HPDE6-E6E7 (cell line): ENCODE measurements at regions not wholly inside any gene's neighbourhood (a gene's known extent, or its start where the extent isn't known, plus 50 kb on each side); places are given as distances from the start of the nearest gene placed in this dataset.
"Not testable (repeated sequence)": the region's sequence is repeated elsewhere in the genome, so short reads cannot be mapped to it uniquely, and the experiment has no call there.

Source experiments
- DNase-seq: peaks from one replicate; pipeline ENCODE4 v3.0.0; 2011; ENCODE audit warnings: missing footprints; ENCODE audit errors: extremely low spot score

DNA sequence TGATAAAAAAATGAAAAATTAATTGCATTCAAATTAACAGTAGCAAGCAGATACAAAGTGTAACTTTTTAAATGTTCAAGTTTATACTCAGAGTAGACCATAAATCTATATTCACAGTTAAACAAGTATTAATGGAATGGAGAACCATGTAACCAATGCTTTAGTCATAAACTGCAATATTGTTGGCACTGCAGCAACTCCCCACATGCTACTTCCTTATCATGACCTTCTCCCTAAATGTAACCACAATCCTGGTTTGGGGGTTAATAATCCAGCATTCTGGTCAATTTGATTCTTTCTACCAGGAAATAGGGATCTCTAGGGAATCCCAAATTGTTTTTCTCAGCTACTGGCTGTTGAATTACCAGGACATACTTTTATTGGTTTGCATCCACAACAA, 223.9 kb upstream of the DCAF8L1 start:
- no peak for DNase-seq

DNA sequence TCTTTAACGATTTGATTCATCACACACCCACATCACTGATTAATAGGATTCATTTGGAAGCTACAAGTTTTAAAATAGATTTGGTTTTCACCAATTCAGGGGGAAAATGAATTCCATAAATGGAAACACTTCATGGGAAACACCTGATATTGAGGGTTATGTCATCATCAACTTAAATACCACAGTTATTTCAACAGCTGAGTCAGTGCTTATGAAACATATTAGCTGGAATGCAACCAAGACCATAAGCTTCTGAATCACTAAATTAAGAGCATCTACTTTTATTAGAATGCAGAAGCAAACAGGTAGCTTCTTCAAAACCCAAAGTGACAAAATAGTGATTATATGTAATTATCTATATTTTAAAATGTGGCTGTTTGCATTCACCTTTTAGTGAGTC, 207.8 kb upstream of the DCAF8L1 start:
- DNase-seq, result peak; percentile 46

DNA sequence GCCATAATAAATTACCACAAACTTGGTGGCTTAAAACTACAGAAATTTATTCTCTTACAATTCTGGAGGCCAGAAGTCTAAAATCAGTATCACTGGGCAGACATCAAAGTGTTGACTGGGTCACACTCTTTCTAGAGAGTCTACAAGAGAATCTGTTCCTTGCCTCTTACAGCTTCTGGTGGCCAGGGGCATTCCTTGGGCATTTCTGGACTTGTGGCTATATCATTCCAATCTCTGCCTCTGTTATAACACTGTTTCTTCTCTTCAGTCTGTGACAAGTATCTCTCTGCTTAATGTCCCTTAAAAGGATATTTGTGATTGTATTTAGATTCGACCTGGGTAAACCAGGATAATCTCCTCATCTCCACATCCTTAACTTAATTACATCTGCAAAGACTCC, 207.3 kb upstream of the DCAF8L1 start:
- no peak for DNase-seq

DNA sequence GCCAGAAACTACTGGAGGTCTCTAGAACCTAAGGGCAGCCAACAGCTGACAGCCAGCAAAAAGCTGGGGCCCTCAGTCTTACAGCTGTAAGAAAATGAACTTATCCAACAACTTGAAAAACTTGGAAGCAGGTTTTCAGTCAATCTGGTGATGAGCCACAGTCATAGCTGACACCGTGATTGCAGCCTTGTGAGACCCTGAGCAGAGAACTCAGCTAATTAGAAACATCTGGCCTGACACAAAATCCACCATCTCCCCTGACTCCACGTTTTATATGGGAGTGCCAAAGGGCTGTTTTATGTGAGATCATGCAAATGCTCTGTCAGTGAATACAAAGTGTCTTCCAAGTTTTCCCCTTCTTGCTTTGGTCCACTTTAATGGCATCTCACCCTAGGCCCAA, 198.8 kb upstream of the DCAF8L1 start:
- DNase-seq, result no peak

DNA sequence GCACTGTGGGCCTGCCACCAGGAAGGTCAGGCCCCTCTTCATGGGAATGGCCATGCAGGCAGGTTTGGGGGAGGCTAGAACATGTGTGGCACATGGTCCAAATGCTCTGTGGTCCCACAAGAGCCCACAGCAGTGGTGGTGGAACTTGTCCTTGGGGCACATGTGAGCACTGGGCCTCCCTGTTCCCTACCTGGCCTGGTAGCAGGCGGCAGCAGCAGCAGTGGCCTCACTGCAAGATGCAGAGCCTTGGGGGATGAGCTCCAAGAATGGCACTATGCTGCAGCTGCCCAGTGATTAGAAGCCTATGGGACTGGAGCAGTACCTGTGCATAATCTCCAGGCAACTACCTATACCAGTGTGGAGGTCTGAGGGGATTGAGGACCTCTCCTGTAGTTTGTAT, 197.0 kb upstream of the DCAF8L1 start:
- DNase-seq, result no peak

DNA sequence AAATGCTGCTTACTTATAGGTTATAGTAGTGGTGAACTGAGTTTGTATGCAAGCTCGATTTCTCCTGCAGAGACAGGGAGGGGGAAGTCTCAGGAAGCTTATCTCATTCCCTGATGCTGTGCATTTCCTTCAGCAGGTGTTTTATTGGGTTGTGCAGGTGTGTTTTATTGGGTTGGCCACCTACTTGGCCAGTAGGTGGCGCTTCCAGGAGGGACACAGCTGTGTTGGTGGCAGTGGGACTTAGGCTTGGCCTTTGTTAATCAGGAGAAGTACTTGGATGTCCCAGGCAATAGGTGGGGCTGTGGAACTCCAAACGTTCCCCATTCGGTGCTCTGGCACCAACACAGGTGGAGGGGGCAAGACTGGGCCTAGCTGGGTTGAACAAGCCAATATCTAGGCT, 196.0 kb upstream of the DCAF8L1 start:
- DNase-seq, result no peak

DNA sequence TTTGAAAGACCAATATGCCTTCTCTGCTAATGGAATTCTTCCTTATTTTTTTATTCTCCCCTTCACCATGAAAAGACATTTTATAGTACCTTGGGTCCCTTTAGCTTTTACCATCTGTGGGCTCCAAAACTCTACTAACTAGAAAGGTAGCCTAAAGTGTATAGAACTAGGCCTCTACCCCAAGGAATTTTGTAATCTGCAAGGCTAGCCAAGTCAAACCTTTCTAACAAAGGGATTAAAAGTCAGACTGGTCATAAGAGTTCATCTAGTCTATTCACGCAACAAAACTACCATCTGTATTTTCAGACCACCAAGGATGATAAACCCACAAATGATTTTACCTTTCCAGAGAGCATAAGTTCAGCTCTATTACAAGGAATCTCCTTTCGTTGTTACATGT, 189.5 kb upstream of the DCAF8L1 start:
- no peak for DNase-seq

GRCh38 chrX:28158019-28158777, 176.9 kb upstream of the DCAF8L1 start:
- no peak for DNase-seq

DNA sequence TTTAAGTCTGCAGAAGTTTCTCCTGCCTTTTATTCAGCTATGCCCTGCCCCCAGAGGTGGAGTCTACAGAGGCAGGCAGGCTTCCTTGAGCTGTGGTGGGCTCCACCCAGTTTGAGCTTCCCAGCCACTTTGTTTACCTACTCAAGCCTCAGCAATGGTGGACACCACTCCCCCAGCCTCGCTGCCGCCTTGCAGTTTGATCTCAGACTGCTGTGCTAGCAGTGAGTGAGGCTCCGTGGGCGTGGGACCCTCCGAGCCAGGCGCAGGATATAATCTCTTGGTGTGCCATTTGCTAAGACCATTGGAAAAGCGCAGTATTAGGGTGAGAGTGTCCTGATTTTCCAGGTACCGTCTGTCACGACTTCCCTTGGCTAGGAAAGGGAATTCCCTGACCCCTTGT, 171.0 kb upstream of the DCAF8L1 start:
- DNase-seq, result not testable (repeated sequence)

DNA sequence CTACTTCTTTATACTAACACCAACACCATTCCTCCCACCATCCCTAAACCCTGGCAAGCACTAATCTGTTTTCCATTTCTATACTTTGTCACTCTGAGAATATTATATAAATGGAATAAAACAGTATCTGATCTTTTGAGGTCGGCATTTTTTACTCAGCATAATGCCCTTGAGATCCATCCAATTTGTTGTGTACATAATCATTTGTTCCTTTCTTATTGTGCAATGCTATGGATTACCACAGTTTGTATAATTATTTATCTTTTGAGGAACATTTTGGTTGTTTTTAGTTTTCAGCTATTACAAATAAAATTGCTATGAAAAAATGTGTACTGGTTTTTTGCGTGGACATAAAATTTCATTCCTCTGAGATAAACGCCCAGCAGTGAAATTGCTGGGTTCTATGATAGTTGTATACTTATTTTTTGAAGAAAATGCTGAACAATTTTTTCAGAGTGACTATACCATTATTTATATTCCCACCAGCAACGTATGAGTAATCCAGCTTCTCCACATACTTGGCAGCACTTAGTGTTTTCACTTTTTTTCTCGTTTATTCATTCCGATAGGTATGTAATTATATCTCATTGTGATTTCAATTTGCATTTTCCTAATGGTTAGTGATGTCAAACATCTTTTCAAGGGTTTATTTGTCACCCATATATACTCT, 154.3 kb upstream of the DCAF8L1 start:
- DNase-seq, result no peak

DNA sequence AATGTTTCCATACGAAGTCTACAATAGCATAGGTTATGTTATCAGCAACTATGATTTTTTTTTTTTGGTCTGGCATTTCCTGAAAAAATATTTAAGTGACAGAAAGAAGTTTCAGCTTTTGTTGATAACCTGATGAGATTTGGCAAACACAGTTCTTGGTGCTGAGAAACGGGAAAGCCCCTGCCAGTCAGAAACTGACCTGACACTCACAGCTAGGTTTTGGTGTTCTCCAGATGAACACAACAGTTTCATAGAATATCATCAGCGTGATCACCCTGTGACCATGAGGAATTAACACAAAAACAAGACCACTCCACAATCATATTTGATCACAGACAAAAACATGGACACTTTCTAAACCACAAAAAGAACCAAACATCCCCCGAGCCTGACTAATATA, 152.5 kb upstream of the DCAF8L1 start:
- DNase-seq, result no peak

- no peak for DNase-seq
Observed at GRCh38 chrX:28127662-28128061, 146.4 kb upstream of the DCAF8L1 start.

GRCh38 chrX:28126886-28127285, 145.6 kb upstream of the DCAF8L1 start:
- no peak for DNase-seq

DNA sequence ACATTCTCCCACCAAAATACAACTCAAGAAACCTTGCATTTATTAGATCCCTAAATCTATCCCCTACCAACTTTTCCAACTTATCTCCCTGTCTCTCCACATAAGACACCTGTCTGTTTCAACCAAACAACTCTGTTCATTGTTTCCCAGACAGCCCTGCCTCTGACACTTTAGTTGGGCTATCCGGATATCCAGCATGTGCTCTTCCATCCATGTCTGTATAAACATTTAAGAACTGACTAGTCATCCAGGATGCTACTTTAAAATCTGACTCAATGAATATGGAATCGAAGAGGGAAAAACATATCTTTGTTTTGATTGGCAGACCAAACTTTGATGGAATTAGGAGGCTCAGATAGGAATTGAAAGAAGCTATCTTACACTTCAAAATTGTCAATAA, 143.2 kb upstream of the DCAF8L1 start:
- DNase-seq, result no peak

DNA sequence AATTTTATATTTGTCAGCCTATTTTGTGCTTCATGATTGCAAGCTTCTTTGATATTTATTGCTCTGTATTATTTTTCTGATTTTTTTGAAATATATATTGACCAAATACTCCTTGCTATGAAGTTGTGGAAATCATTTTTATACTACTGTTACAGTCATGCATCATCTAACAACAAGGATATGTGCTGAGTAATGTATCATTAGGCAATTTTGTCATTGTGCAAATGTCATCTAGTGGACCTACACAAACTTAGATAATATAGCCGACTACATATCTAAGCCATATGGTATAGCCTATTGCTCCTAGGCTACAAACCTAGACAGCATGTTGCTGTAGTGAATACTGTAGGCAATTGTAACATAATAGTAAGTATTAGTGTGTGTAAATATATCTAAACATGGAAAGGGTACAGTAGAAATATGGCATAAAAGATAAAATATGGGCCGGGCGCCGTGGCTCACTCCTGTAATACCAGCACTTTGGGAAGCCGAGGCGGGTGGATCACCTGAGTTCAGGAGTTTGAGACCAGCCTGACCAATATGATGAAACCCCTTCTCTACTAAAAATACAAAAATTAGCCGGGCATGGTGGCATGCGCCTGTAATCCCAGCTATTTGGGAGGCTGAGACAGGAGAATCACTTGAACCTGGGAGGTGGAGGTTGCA, 139.5 kb upstream of the DCAF8L1 start:
- DNase-seq, result not testable (repeated sequence)

DNA sequence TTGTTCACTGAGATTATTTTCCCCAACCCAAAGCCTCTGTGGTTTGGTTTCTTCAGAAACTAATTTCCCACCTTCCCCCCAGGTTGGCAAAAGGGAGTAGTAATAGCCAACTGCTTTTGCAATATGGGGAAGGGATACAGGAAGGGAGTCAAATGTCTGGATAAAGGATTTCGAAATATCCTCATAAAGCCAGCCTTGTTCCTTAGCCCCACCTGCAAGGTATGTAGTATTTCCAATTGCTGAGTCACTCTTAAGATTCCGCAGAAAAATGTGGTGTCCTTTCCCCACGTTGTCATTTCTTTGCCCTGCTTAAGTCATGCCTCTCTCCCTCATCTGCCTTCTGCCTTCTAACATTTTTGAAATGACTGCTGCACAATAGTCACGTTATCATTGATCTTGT, 138.8 kb upstream of the DCAF8L1 start:
- peak; percentile 4 for DNase-seq

DNA sequence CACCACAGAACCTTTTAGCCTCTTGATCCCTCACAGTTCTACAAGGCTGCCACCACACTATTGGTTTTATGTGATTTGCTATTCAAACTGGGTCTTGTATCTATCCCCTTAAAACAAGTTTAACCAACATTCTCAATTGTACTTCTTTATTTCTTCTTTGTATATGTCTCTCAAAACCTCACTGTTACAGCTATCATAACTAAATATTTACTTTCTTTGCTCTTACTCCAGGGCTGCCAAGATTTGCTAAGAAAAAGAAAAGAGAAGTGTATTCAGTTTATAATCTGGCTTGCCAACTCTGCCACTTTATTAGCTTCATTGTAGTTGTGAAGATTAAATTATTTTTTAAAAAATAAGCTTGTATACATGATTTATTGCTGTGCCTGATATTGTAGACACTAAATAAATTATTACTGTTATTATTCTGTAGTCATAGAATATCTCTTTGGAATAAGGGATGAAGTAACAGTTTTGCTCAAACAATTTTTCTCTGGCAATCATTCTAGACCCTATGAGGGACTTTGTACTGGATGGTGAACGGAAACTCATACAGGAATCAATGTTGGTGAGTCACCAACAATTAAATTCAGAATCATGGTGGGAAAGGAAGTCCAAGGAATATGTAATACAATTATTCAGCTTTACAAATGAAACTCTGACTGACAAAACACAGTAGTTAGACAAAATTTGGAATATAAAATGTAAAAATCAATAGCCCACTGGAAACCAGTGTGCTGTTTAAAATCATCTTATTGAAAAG, 127.1 kb upstream of the DCAF8L1 start:
- no peak for DNase-seq

- no peak for DNase-seq
Observed at GRCh38 chrX:28099166-28099565, 117.9 kb upstream of the DCAF8L1 start.

DNA sequence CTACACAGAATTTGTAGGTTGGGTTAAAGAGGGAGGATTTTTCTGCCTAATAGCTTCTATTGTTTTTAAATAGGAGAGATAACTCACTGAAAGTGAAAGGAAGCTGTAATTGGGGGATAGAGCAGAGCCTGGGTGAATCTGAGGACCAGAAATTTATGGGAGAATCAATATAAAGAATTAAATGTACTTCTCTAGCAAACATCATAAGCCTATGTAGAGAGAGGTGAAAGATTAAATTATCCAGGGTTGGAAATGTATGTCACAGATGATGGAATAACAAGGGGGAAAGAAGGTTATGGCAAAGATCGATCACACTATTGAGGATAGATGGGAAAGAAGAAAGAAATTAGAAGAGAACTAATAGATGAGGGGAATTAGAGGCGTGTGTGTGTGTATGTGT, 104.4 kb upstream of the DCAF8L1 start:
- DNase-seq, result no peak

- DNase-seq, result no peak
Observed at GRCh38 chrX:28058901-28059300, 77.7 kb upstream of the DCAF8L1 start.

DNA sequence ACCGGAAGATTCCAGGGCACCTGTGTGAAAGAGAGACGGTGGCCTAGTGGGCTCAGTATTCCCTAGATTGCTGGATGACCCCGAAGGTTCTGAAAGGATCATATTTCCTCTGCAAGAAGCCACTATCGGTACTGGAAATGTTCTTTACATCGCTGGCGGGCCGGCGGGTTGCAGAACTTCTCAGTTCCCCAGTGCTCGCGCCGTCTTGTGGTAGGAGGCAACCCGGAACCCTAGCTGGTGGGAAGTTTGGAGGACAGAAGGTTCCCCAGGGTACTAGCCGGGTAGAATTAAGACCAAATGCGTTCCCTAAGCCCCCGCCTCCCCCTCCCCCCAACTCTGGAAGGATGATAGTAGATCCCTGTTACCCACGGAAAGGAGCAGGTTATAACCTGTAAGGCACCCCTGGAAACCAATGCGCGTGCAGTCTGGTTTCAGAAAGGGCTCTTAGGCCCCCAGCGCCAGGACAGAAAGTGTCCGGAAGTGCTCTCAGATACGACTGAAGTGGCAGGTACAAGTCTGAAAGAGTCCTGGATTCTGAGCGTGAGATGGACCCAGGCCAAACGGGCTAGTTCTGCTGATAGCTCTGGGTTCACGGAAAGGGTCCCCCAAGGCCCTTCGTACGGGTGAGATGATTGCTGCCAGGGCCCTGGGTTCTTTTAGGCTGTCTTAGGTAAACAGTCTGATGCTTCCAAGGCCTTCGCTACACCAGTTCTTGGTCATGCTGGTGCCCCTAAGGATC, 61.7 kb upstream of the DCAF8L1 start:
- no peak for DNase-seq

- no peak for DNase-seq
Observed at GRCh38 chrX:28042260-28042659, 61.0 kb upstream of the DCAF8L1 start.
